ENCODE measurements at regions not wholly inside any gene's neighbourhood (a gene's known extent, or its start where the extent isn't known, plus 50 kb on each side); places are given as distances from the start of the nearest gene placed in this dataset.

DNA sequence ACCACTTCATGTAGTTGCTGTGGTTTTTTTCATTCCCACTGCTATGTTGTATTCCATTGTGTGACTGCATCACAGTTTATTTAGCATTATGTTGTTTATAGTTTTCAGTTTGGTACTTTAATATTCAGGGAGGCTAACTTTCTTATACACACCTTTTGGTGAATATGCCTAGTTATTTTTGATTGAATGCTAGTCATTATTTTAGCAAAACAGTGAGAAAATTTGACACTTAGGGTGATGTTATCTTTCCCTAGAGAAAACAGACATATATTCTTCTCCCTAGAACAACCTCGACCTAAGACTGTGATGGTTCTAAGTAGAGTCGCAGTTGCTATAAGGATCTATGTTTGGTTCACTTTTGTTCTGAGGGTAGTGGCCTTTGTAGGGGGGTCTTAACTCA is 120.8 kb upstream of the B3GAT2 start:
- Histone ChIP-seq H3K79me1 (ENCODE audit: low read depth, low read length) (no peaks in the 10 kb centered on the region), H2BK5ac (ENCODE audit: low read depth, low read length) (no peak overlapping the region), H4K8ac (ENCODE audit: extremely low read depth, insufficient read depth, low read length) (no peak overlapping the region), H3K4me3 (ENCODE audit: extremely low read depth in 1 of 4, insufficient read depth in 2 of 4, low read depth in 3 of 4, low read length in 4 of 4) (no peak overlapping the region), H3K14ac (ENCODE audit: insufficient read length) (no peak overlapping the region), H2BK12ac (ENCODE audit: low read depth, low read length) (no peak overlapping the region), H3K9me3 (ENCODE audit: insufficient read depth in 2 of 2, low read depth in 1 of 2, low read length in 1 of 2) (peaks cover 0 to 3% of the 10 kb centered on the region in 2 experiments; a peak in 1 of 4 replicates), H2AFZ (ENCODE audit: low read length) (no peak overlapping the region), H3K4ac (replicated peaks; ENCODE audit: insufficient read length, low read depth, low read length) (no peak overlapping the region), H3K23me2 (ENCODE audit: low read depth, low read length) (no peaks in the 10 kb centered on the region), H2BK15ac (ENCODE audit: low read length) (no peak overlapping the region), H3K27ac (ENCODE audit: low read depth, low read length) (no peak overlapping the region), H4K91ac (replicated peaks; ENCODE audit: insufficient read length, low read length) (no peak overlapping the region), H2BK20ac (ENCODE audit: low read length) (no peak overlapping the region), H3K56ac (replicated peaks; ENCODE audit: insufficient read length, low read depth, low read length) (no peak overlapping the region), H3K18ac (ENCODE audit: extremely low read depth, low read length) (no peak overlapping the region), H4K20me1 (replicated peaks in 1 of 2; ENCODE audit: control insufficient read depth in 1 of 2, insufficient read depth in 2 of 2, low read length in 2 of 2) (no peaks in the 10 kb centered on the region), H4K5ac (ENCODE audit: insufficient read length, low read depth, low read length) (no peak overlapping the region), H3K9ac (replicated peaks in 1 of 4; ENCODE audit: extremely low read depth in 1 of 4, low read depth in 3 of 4, low read length in 3 of 4) (no peak overlapping the region), H3K79me2 (ENCODE audit: control insufficient read depth in 1 of 2, insufficient read depth in 2 of 2, low read length in 2 of 2) (no peaks in the 10 kb centered on the region), H2BK120ac (replicated peaks; ENCODE audit: low read depth, low read length) (no peak overlapping the region), H2AK5ac (ENCODE audit: low read depth, low read length) (no peak overlapping the region), H3K36me3 (ENCODE audit: control insufficient read depth in 2 of 4, insufficient read depth in 4 of 4, low read length in 3 of 4) (no peaks in the 10 kb centered on the region), H3K4me2 (ENCODE audit: insufficient read depth in 1 of 2, low read depth in 2 of 2, low read length in 2 of 2) (no peak overlapping the region), H3K27me3 (replicated peaks in 1 of 4; ENCODE audit: control insufficient read depth in 3 of 4, extremely low read depth in 1 of 4, insufficient read depth in 3 of 4, low read length in 3 of 4) (no peaks in the 10 kb centered on the region), H3K4me1 (replicated peaks in 1 of 4; ENCODE audit: control insufficient read depth in 3 of 4, insufficient read depth in 4 of 4, low read length in 3 of 4) (no peaks in the 10 kb centered on the region), H3K23ac (ENCODE audit: insufficient read length) (no peak overlapping the region)
- FAIRE-seq (no peak), DNase-seq (ENCODE audit: low read depth in 1 of 2, low spot score in 2 of 2) (no peak)
- WGBS, 2 experiments (ENCODE audit: extremely low coverage in 1 of 2, insufficient coverage in 1 of 2, insufficient read length in 1 of 2, insufficient replicate concordance in 2 of 2, low coverage in 1 of 2, low lambda C conversion rate in 2 of 2, missing lambda C conversion rate in 1 of 2) = 95% methylated on average over 2 of the region's 2 CpGs; no CpG with 5 or more reads in 1 of the 2 experiments
- ChIA-PET CTCF (ENCODE audit: partially characterized antibody) (interaction anchor here (0.7 kb wide), 1 partner anchor 372 kb away, joined by 4 read pairs; no protein-coding TSS in a partner anchor), POLR2A (ENCODE audit: partially characterized antibody) (no interaction called here)
- TF ChIP-seq SUZ12 (IDR thresholded peaks at IDR 0.05; ENCODE audit: low read length) (no peak), SIN3A (conservative IDR thresholded peaks at IDR 0.05 in 1 of 2, IDR thresholded peaks at IDR 0.05 in 1 of 2; ENCODE audit: low read depth in 1 of 2, low read length in 2 of 2) (no peak), CHD2 (IDR thresholded peaks at IDR 0.05; ENCODE audit: low read length) (no peak), SIX5 (IDR thresholded peaks at IDR 0.05; ENCODE audit: low read depth, low read length) (no peak), POLR2A (IDR thresholded peaks at IDR 0.05; ENCODE audit: control extremely low read depth in 1 of 2, low read depth in 2 of 2, low read length in 2 of 2) (no peak), CBX5 (IDR thresholded peaks at IDR 0.05; ENCODE audit: low read depth, low read length) (no peak), SAP30 (IDR thresholded peaks at IDR 0.05; ENCODE audit: insufficient read depth, insufficient replicate concordance, low read length) (no peak), RAD21 (IDR thresholded peaks at IDR 0.05 in 1 of 2, conservative IDR thresholded peaks at IDR 0.05 in 1 of 2; ENCODE audit: low read depth in 2 of 2, low read length in 2 of 2) (no peak), KDM4A (IDR thresholded peaks at IDR 0.05; ENCODE audit: low read depth, low read length, severe bottlenecking) (no peak), CHD1 (IDR thresholded peaks at IDR 0.05; ENCODE audit: low read depth, low read length) (no peak)
- TF ChIP-seq, protein P1, sequence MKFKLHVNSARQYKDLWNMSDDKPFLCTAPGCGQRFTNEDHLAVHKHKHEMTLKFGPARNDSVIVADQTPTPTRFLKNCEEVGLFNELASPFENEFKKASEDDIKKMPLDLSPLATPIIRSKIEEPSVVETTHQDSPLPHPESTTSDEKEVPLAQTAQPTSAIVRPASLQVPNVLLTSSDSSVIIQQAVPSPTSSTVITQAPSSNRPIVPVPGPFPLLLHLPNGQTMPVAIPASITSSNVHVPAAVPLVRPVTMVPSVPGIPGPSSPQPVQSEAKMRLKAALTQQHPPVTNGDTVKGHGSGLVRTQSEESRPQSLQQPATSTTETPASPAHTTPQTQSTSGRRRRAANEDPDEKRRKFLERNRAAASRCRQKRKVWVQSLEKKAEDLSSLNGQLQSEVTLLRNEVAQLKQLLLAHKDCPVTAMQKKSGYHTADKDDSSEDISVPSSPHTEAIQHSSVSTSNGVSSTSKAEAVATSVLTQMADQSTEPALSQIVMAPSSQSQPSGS (IDR thresholded peaks at IDR 0.05; ENCODE audit: low read length) = no peak
- TF ChIP-seq, protein P2, sequence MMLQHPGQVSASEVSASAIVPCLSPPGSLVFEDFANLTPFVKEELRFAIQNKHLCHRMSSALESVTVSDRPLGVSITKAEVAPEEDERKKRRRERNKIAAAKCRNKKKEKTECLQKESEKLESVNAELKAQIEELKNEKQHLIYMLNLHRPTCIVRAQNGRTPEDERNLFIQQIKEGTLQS (IDR thresholded peaks at IDR 0.05; ENCODE audit: insufficient read depth, low read depth, low read length) = no peak
